A673 (cell line): ENCODE measurements at regions not wholly inside any gene's neighbourhood (a gene's known extent, or its start where the extent isn't known, plus 50 kb on each side); places are given as distances from the start of the nearest gene placed in this dataset.
A peak's percentile ranks its signal among the peaks of the same experiment; 100 is the strongest.

Source experiments
- BruUV-seq: library from RNA; stranded (reverse); fragments of 400-500 nt; replicated peaks from 2 replicates; lab custom pipeline; 2021; lab: Mats Ljungman, UMichigan
- CTCF ChIA-PET: fragments of 300-600 bp; sonication (Branson Sonifier 250); formaldehyde crosslinking; loops from one replicate; lab custom pipeline; 2022; ENCODE audit warnings: antibody characterized with exemption; lab: Charles Lee
- POLR2A ChIA-PET: fragments of 300-600 bp; sonication (Branson Sonifier 250); formaldehyde crosslinking; loops from one replicate; lab custom pipeline; 2022; ENCODE audit warnings: antibody characterized with exemption; ENCODE audit not compliant: low non-redundant PET; lab: Charles Lee
- DNase-seq: peaks from one replicate; pipeline ENCODE4 v3.0.0-alpha.2; 2015; ENCODE audit warnings: low spot score
- H3K27ac ChIP-seq: fragments of 200-600 bp; sonication (generic); 2 replicates; pipeline ENCODE4 v1.5.1; 2016; ENCODE audit warnings: mixed run types, low read depth, mild to moderate bottlenecking, mixed read lengths, antibody characterized with exemption, low read length; ENCODE audit not compliant: poor library complexity, severe bottlenecking
- H3K27me3 ChIP-seq: fragments of 200-600 bp; sonication (generic); replicated peaks from 2 replicates; pipeline ENCODE4 v1.6.1; 2017; ENCODE audit warnings: mixed run types, low read depth, mild to moderate bottlenecking, mixed read lengths, antibody characterized with exemption, low read length; ENCODE audit not compliant: insufficient read depth, poor library complexity
- H3K36me3 ChIP-seq: fragments of 200-600 bp; sonication (generic); 2 replicates; pipeline ENCODE4 v1.6.1; 2016; ENCODE audit warnings: mixed run types, mild to moderate bottlenecking, mixed read lengths, antibody characterized with exemption, low read length; ENCODE audit not compliant: insufficient read depth, poor library complexity, severe bottlenecking
- H3K4me1 ChIP-seq: fragments of 200-600 bp; sonication (generic); 2 replicates; pipeline ENCODE4 v1.6.1; 2017; ENCODE audit warnings: mixed run types, mild to moderate bottlenecking, mixed read lengths, antibody characterized with exemption, low read length; ENCODE audit not compliant: insufficient read depth, poor library complexity, severe bottlenecking
- H3K4me3 ChIP-seq: fragments of 200-600 bp; sonication (generic); 2 replicates; pipeline ENCODE4 v1.5.1; 2016; ENCODE audit warnings: low read depth, mixed run types, mild to moderate bottlenecking, mixed read lengths, low read length; ENCODE audit not compliant: poor library complexity, severe bottlenecking
- H3K9me3 ChIP-seq: fragments of 200-600 bp; sonication (generic); 2 replicates; pipeline ENCODE4 v1.6.1; 2016; ENCODE audit warnings: mixed run types, low read depth, mild to moderate bottlenecking, mixed read lengths, antibody characterized with exemption, low read length; ENCODE audit not compliant: poor library complexity, severe bottlenecking
- CTCF ChIP-seq: fragments of 300-800, 200-600 bp; sonication (generic); conservative IDR thresholded peaks from 2 replicates; pipeline ENCODE4 v1.5.1; 2017; ENCODE audit warnings: low read depth, mild to moderate bottlenecking, antibody characterized with exemption, low read length, moderate library complexity, mixed read lengths
- EZH2 ChIP-seq: fragments of 200-600 bp; sonication (generic); IDR thresholded peaks from 2 replicates; pipeline ENCODE4 v1.6.1; 2017; ENCODE audit warnings: borderline replicate concordance, low read depth, mild to moderate bottlenecking, mixed read lengths, antibody characterized with exemption, low read length; ENCODE audit not compliant: poor library complexity, severe bottlenecking
- intact Hi-C: fragments of 100-400 bp; cut with micrococcal nuclease; formaldehyde crosslinking; loops from one replicate; pipeline ENCODE4 v1.10.0; 2022; ENCODE audit not compliant: unreplicated experiment

- no peak for TF ChIP-seq EZH2
- no peak for TF ChIP-seq CTCF
- DNase-seq = no peak
- H3K4me3 ChIP-seq = no peak overlapping the region
- H3K4me1 ChIP-seq = peaks cover 12% of the 10 kb centered on the region
- ChIA-PET POLR2A (no interaction called here), CTCF (no interaction called here)
- H3K36me3 ChIP-seq = no peaks in the 10 kb centered on the region
- no TSS peak for BruUV-seq
- intact Hi-C loops = no loop called here
- no peaks in the 10 kb centered on the region for H3K27me3 ChIP-seq
- H3K27ac ChIP-seq = no peak overlapping the region
- H3K9me3 ChIP-seq = no peaks in the 10 kb centered on the region
These were observed 100.9 kb upstream of the NXPH2 start for GRCh38 chr2:138881126-138881525.

GRCh38 chr2:138879931-138880330 lies 99.7 kb upstream of the NXPH2 start:
- ChIA-PET POLR2A (no interaction called here), CTCF (no interaction called here)
- Histone ChIP-seq H3K27me3 (no peaks in the 10 kb centered on the region), H3K4me3 (no peak overlapping the region), H3K9me3 (no peaks in the 10 kb centered on the region), H3K36me3 (no peaks in the 10 kb centered on the region), H3K4me1 (peaks cover 11% of the 10 kb centered on the region), H3K27ac (no peak overlapping the region)
- DNase-seq = no peak
- intact Hi-C loops = no loop called here
- TF ChIP-seq EZH2 (no peak), CTCF (no peak)
- BruUV-seq = no TSS peak

- no peaks in the 10 kb centered on the region for H3K9me3 ChIP-seq
- H3K4me1 ChIP-seq = no peaks in the 10 kb centered on the region
- BruUV-seq = no TSS peak
- H3K27me3 ChIP-seq = no peaks in the 10 kb centered on the region
- ChIA-PET POLR2A (no interaction called here), CTCF (no interaction called here)
- H3K4me3 ChIP-seq = no peak overlapping the region
- no peak overlapping the region for H3K27ac ChIP-seq
- intact Hi-C loops = no loop called here
- peak; percentile 32 for DNase-seq
- no peak for TF ChIP-seq CTCF
- TF ChIP-seq EZH2 = no peak
- H3K36me3 ChIP-seq = no peaks in the 10 kb centered on the region
These were observed 97.2 kb upstream of the NXPH2 start for GRCh38 chr2:138877421-138877820.
